HepG2 (cell line): ENCODE measurements at regions not wholly inside any gene's neighbourhood (a gene's known extent, or its start where the extent isn't known, plus 50 kb on each side); places are given as distances from the start of the nearest gene placed in this dataset.

Experiments used
- ATAC-seq: fragments of 200-7000 bp; cut with Tn5 transposase; 3 replicates; pipeline ENCODE4 v1.9.1; 2020; ENCODE audit warnings: mild to moderate bottlenecking, moderate library complexity
- BruUV-seq: library from RNA; stranded (reverse); fragments of 400-500 nt; replicated peaks from 2 replicates; lab custom pipeline; 2021; lab: Mats Ljungman, UMichigan
- CTCF ChIA-PET: fragments of 300-600 bp; formaldehyde crosslinking; extraction: SDS; loops from one replicate; lab custom pipeline; 2021; ENCODE audit warnings: low total read pairs, inconsistent platforms, low intra/inter-chr PET ratio; lab: Yijun Ruan, JAX
- POLR2A ChIA-PET: fragments of 350-600 bp; sonication (Branson Sonifier 250); formaldehyde crosslinking; loops from one replicate; lab custom pipeline; 2020; ENCODE audit warnings: antibody characterized with exemption, inconsistent platforms; lab: Yijun Ruan, JAX
- DNase-seq: peaks from one replicate; pipeline ENCODE4 v3.0.0-alpha.2; 2015; ENCODE audit warnings: low spot score
- FAIRE-seq: peaks from 3 replicates; lab custom pipeline; 2011; peaks lifted over from hg19 to GRCh38; lab: Jason Lieb, UNC
- H2AFZ ChIP-seq: one replicate; pipeline ENCODE4 v1.6.1; 2011; ENCODE audit warnings: low read length, inconsistent platforms
- H3K27ac ChIP-seq: fragments of 300-600 bp; 3 replicates; pipeline ENCODE4 v1.8.0; 2011; ENCODE audit warnings: mixed run types, mild to moderate bottlenecking, mixed read lengths, low read length, inconsistent platforms; ENCODE audit not compliant: insufficient read depth; ENCODE audit errors: extremely low read length
- H3K27me3 ChIP-seq, 2 experiments: fragments of 200-600 bp in 1 of 2; 2 replicates in 1 of 2; 3 replicates in 1 of 2; pipeline versions ENCODE4 v1.6.0 to v1.8.0; 2011; ENCODE audit warnings: low read length in 2 of 2, mild to moderate bottlenecking in 2 of 2, moderate library complexity in 2 of 2, inconsistent platforms in 1 of 2; ENCODE audit not compliant: insufficient read depth in 2 of 2, control insufficient read depth in 1 of 2
- H3K36me3 ChIP-seq, 2 experiments: fragments of 200-600 bp in 1 of 2; replicated peaks in 1 of 2; 2 replicates in 1 of 2; 3 replicates in 1 of 2; pipeline versions ENCODE4 v1.5.1 to v1.8.0; 2011; ENCODE audit warnings: low read length in 2 of 2, inconsistent platforms in 1 of 2; ENCODE audit not compliant: insufficient read depth in 2 of 2, control insufficient read depth in 1 of 2
- H3K4me1 ChIP-seq: 2 replicates; pipeline ENCODE4 v1.5.1; 2012; ENCODE audit warnings: low read length, inconsistent platforms; ENCODE audit not compliant: insufficient read depth
- H3K4me2 ChIP-seq: 2 replicates; pipeline ENCODE4 v1.6.0; 2011; ENCODE audit warnings: low read depth, low read length, inconsistent platforms
- H3K4me3 ChIP-seq, 3 experiments: fragments of 200-600 bp in 1 of 3; sonication (generic), shearing (Covaris generic) in 1 of 3; replicated peaks in 1 of 3; 2 replicates each; pipeline ENCODE4 v1.5.1; 2011 to 2016; ENCODE audit warnings: low read length in 3 of 3, inconsistent platforms in 2 of 3, low read depth in 2 of 3, mild to moderate bottlenecking in 2 of 3, control low read depth in 1 of 3, mixed read lengths in 1 of 3; ENCODE audit not compliant: insufficient read depth in 1 of 3
- H3K79me2 ChIP-seq: one replicate; pipeline ENCODE4 v1.6.1; 2011; ENCODE audit warnings: low read length, inconsistent platforms; ENCODE audit not compliant: insufficient read depth
- H3K9ac ChIP-seq: 2 replicates; pipeline ENCODE4 v1.6.0; 2011; ENCODE audit warnings: mild to moderate bottlenecking, low read depth, low read length, inconsistent platforms; ENCODE audit not compliant: insufficient read depth
- H3K9me3 ChIP-seq: 2 replicates; pipeline ENCODE4 v1.5.1; 2012; ENCODE audit warnings: mild to moderate bottlenecking, low read length
- H4K20me1 ChIP-seq: 2 replicates; pipeline ENCODE4 v1.6.0; 2011; ENCODE audit warnings: inconsistent platforms, mild to moderate bottlenecking, low read length, moderate library complexity; ENCODE audit not compliant: insufficient read depth
- DZIP1 ChIP-seq: sonication (generic); formaldehyde crosslinking; IDR thresholded peaks from 2 replicates; pipeline ENCODE4 v1.5.0; 2020; ENCODE audit warnings: mild to moderate bottlenecking, missing genetic modification reagents
- KDM3A ChIP-seq: IDR thresholded peaks from 2 replicates; pipeline ENCODE4 v1.6.1; 2018; ENCODE audit warnings: low read depth, missing compliant biosample characterization
- MAZ ChIP-seq, 2 experiments: sonication (generic) in 1 of 2; formaldehyde crosslinking in 1 of 2; IDR thresholded peaks; 2 replicates each; pipeline versions ENCODE4 v1.5.0 to v1.6.1; 2012 to 2020; ENCODE audit warnings: low read depth in 2 of 2, mild to moderate bottlenecking in 2 of 2, borderline replicate concordance in 1 of 2, improper control_type of control experiment in 1 of 2, low read length in 1 of 2, missing genetic modification reagents in 1 of 2, moderate library complexity in 1 of 2
- NFATC3 ChIP-seq: sonication (generic); formaldehyde crosslinking; IDR thresholded peaks from 2 replicates; pipeline ENCODE4 v1.5.1; 2020; ENCODE audit warnings: mild to moderate bottlenecking, missing genetic modification reagents
- PREB ChIP-seq: sonication (generic); formaldehyde crosslinking; IDR thresholded peaks from 2 replicates; pipeline ENCODE4 v1.4.0; 2020; ENCODE audit warnings: missing genetic modification reagents
- SATB2 ChIP-seq: sonication (generic); formaldehyde crosslinking; IDR thresholded peaks from 2 replicates; pipeline ENCODE4 v1.5.0; 2020; ENCODE audit warnings: missing genetic modification reagents
- SP2 ChIP-seq: sonication (generic); formaldehyde crosslinking; IDR thresholded peaks from 2 replicates; pipeline ENCODE4 v1.5.1; 2020; ENCODE audit warnings: mild to moderate bottlenecking, missing genetic modification reagents
- ZBTB42 ChIP-seq: sonication (generic); formaldehyde crosslinking; IDR thresholded peaks from 2 replicates; pipeline ENCODE4 v1.5.0; 2020; ENCODE audit warnings: mild to moderate bottlenecking, missing genetic modification reagents
- ZNF253 ChIP-seq: sonication (generic); formaldehyde crosslinking; IDR thresholded peaks from 2 replicates; pipeline ENCODE4 v1.8.0; 2022; ENCODE audit warnings: mild to moderate bottlenecking, missing genetic modification reagents, borderline replicate concordance
- ZNF691 ChIP-seq: sonication (generic); formaldehyde crosslinking; IDR thresholded peaks from 2 replicates; pipeline ENCODE4 v1.4.0; 2020; ENCODE audit warnings: missing genetic modification reagents, low read depth, mild to moderate bottlenecking, borderline replicate concordance
- ZNF740 ChIP-seq: sonication (generic); formaldehyde crosslinking; IDR thresholded peaks from 2 replicates; pipeline ENCODE4 v1.4.0; 2020; ENCODE audit warnings: missing genetic modification reagents
- ZNF777 ChIP-seq: sonication (generic); formaldehyde crosslinking; IDR thresholded peaks from 2 replicates; pipeline ENCODE4 v1.4.0; 2020; ENCODE audit warnings: missing genetic modification reagents
- in situ Hi-C: cut with HindIII; loops from 2 replicates; pipeline ENCODE4 v1.10.0; 2017; ENCODE audit warnings: low pct_unique_long_range_greater_than_20kb; ENCODE audit not compliant: extremely low pct_ligation_motif_present
- intact Hi-C: fragments of 100-400 bp; cut with micrococcal nuclease; formaldehyde crosslinking; loops from one replicate; pipeline ENCODE4 v1.10.0; 2022; ENCODE audit not compliant: unreplicated experiment

GRCh38 chr3:59527493-59527892, 477.7 kb upstream of the CFAP20DC start (continued):
- no peak for TF ChIP-seq PREB (CRISPR knock-in tag)
- TF ChIP-seq ZNF740 (CRISPR knock-in tag): no peak
- TF ChIP-seq KDM3A (CRISPR knock-in tag): no peak
- no peak for TF ChIP-seq NFATC3 (CRISPR knock-in tag)
- no peak for TF ChIP-seq ZNF777 (CRISPR knock-in tag)
- no peak for TF ChIP-seq ZNF691 (CRISPR knock-in tag)

GRCh38 chr3:59526999-59527398, 477.2 kb upstream of the CFAP20DC start:
- no peak overlapping the region for H3K9ac ChIP-seq
- no peak overlapping the region for H3K27ac ChIP-seq
- no peak for DNase-seq
- FAIRE-seq: no peak
- H3K9me3 ChIP-seq: no peaks in the 10 kb centered on the region
- no peaks in the 10 kb centered on the region for H3K79me2 ChIP-seq
- no TSS peak for BruUV-seq
- ATAC-seq: no peak
- no peak overlapping the region for H3K4me3 ChIP-seq
- no peak overlapping the region for H3K4me2 ChIP-seq
- intact Hi-C loops: no loop called here
- POLR2A ChIA-PET: no interaction called here
- no peaks in the 10 kb centered on the region for H3K36me3 ChIP-seq
- in situ Hi-C loops: no loop called here
- no peak for TF ChIP-seq ZBTB42 (CRISPR knock-in tag)
- TF ChIP-seq ZNF253 (CRISPR knock-in tag): no peak
- TF ChIP-seq MAZ (IDR thresholded peaks at IDR 0.05; ENCODE audit: borderline replicate concordance, low read depth, low read length): no peak
- no peak for TF ChIP-seq MAZ (CRISPR knock-in tag; IDR thresholded peaks at IDR 0.05; ENCODE audit: low read depth)
- TF ChIP-seq SP2: no peak
- no peak for TF ChIP-seq DZIP1 (CRISPR knock-in tag)
- no peak for TF ChIP-seq SATB2 (CRISPR knock-in tag)
- no peaks in the 10 kb centered on the region; a peak in 1 of 5 replicates for H3K27me3 ChIP-seq
- H4K20me1 ChIP-seq: no peaks in the 10 kb centered on the region
- H3K4me1 ChIP-seq: no peaks in the 10 kb centered on the region
- CTCF ChIA-PET: no interaction called here
- no peak overlapping the region for H2AFZ ChIP-seq
